ENCODE measurements at regions not wholly inside any gene's neighbourhood (a gene's known extent, or its start where the extent isn't known, plus 50 kb on each side); places are given as distances from the start of the nearest gene placed in this dataset.

DNA sequence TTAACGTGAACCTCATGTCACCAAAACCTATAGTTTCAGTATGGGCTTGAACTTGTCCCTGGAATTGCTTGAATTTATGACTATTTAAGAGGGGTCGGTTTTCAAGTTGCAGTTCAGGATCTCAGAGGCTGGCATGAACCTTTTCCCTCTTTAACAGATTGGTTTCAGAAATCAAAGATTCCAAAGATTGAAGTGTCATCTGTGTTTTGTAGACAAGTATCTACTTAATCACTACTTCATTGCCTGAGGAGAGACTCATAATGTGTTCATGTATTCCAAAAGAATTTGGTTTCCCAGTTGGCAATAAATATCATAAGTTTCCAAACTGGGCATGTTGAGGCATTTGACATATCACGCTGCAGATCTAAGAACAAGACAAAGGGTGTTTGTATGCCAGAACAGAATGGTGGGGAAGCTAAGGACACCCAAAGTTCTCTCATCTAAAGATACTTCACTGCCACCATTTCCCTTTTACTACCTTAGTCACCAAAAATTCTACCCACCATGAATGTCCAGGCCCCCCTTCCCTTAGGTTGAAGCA is 199.5 kb downstream of the NUAK1 start:
- DNase-seq, result no peak

DNA sequence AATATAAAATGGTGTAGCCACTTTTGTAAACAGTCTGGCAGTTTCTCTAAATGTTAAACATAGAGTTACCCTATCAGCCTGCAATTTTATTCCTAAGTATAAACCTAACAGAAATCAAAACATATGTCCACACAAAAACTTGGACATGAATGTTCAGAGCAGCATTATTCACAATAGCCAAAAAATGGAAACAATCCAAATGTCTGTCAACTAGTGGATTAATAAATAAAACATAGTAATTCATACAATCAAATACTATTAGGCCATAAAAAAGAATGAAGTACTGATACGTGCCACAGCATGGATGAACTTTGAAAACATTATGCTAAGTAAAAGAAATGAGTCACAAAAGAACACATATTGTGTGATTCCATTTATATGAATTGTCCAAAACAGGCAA is 196.5 kb downstream of the NUAK1 start:
- DNase-seq, result no peak

DNA sequence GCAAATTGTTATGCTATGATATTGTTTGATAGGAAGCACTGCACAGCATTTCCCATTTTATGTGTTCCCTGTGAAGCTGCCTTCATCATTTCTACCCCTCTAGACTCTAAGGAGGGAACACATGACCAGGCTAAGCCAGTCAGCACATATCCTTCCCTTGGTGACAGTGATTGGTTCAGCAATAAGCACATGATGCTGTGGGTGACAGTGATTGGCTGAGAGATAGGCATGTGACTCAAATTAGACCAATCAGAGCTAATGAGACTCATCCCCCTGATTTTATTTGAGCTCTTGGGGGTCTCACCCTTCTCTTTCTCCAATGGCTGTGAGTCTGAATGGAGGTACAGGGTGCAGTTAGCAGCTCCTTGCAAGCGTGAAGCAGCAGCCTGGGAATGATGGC is 195.2 kb downstream of the NUAK1 start:
- no peak for DNase-seq

DNA sequence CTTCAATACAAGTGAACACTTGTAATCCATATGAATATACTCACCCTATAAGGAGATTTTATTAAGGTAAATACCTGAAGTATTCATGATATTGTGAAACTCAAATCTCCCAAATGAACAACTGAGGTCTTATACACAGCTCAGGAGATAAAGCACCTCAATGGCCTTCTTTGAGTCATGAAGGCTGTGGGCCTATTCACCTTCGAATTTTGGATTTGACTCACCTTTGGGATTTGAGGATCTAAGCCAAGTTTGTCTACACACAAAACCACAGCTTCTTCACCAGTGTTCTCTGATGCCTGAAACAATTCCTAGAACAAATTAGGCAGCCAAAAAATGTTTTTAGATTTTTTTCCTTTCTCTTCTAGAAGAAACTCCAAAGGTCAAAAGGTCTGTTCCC is 194.1 kb downstream of the NUAK1 start:
- no peak for DNase-seq

DNA sequence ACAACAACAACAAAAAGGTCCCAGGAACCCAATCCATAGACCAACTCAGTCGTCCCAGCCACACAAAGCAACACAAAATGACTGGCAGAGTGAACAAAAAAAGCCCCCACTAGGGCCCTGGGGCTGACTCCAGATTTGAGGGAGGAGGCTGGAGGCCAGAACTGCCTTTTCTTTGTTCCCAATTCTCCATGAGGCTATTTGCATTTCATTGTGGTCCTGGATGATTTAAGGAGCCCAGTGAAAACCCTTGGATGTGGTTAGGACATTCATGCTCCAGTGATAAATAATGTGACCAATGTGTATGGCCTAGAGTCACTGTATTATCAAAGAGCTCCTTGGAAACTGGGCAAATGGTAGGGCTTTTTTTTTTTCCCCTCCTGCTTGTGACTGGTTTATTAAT is 192.9 kb downstream of the NUAK1 start:
- no peak for DNase-seq

DNA sequence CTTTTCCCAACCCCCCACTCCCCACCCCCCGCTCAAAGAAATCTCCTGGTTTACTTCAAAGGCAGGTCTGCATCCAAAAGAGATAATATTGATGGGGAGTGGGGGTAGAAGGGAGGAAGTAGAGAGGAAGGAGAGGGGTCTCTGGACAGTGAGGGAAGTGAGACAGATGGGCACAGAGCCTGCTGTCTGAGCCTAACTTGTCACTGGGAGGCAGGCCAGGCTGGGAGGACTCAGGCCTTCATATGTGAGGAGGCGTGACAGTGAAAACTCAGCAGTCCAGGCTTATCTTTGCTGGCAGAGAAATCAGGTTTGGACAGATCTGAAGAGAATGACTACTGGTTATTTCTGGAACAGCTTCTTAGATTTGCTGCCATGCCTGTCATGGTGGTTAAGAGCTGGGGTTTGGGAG is 192.3 kb downstream of the NUAK1 start:
- DNase-seq, result no peak

DNA sequence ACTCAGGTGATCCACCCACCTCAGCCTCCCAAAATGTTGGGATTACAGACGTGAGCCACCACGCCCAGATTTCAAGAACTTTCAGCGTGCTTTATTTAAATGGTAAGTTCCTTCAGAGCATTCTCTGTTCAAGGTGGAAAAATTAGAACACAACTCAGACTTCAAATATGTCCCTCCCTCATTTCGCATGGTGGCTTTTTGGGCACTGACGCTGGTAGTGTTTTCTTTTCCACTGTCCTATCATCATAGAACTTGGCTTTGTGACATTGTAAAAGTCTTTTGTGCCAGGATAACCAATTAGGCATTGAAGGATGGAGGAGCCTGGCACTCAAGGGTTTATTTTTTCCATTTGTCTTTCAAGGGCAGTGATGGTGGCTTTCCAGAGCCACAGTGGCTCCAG is 190.8 kb downstream of the NUAK1 start:
- no peak for DNase-seq

DNA sequence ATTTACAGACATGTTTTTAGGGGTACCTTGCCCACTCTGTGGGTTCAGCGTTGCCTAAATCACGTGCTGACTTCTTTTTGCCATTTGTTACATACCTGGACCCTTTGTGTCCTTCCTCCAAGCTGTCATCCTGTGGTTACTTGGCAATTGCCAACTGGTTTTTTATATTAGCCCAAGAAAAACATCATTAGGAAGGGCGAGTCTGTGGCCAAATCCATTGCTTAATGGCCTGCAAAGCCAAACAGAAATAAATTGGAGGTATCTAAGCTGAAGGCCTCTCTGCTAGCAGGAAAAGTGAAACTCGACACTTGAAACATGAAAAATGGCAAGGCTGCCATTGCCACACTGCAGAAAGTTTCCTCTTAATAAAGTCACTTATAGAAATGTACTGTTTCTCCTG is 190.4 kb downstream of the NUAK1 start:
- no peak for DNase-seq

DNA sequence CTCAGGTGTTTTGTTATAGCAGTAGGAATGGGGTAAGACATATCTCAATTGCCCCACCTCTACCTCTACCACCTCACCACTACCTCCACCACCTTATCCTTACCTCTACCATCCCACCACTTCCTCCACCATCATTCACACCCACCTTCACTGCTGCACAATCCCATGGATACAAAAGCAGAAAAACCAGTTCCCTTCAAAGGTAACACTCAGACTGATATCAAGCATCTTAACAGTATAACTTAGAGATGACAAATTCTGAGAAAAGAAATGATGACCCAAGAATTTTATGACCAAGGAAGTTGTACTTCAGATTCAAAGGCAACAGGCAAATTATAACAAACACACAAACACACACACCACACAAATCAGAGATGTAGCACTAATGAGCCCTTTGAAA is 189.4 kb downstream of the NUAK1 start:
- no peak for DNase-seq

DNA sequence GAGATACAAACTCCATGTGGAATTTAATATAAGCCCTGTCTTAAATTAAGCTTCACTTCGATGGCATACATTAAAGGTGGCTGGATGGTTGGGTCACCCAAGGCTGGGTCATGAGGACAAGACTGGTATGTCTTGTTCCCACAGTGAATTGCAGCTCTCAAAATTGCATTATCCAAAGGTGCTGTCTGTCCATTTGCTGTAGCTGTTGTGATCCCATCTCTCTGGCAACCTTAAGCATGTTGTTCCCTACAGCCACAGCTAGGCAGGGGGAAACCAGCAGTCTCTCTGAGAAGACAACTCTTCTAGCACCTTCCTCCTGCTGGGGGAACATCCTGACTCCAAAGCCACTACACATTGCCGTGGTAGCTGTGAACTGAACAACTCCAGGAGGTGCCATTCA is 187.0 kb downstream of the NUAK1 start:
- DNase-seq, result no peak

DNA sequence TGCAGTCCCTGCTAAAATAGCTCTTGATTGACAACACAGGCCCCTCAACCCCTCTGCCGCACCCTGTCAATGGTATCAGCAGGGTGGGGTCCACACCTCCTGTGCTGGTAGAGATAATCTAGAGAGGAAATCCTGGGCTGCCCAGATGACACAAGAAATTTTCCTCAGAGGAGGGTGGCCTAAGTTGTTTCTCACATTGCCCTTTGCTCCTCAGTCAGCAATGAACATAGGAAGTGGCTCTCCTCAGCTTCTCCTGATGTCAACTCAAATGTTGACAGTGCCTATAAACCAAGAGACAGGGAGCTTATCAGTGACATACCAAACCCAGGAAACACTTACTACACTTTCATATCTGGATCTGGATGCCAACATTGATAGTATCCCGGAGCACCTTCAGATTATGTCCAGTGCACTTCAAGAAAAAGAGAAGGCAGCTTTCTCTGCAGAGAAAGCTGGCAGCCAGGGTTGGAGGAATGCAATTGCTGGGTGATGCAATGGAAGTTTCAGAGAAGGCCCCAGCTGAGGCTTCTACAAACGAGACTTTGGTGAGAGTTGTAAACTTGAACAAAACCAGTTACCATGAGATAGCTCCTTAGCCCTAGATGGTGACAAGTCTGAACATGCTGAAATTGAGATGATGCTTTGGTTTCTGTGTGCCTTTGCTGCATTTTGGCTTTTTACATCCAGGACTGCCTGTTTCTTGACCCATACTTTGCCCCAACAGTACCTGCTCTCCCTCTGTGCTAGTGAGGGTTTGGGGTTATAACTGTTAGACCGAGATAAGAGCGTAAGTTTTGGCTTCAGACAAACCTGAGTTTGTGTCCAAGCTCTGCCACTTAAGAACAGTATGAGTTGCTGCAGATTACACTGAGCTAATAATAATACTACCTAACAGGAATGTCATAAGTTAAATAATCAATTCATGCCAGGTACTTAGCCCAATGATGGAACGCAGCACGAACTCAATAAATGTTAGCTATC is 183.5 kb downstream of the NUAK1 start:
- DNase-seq, result no peak

DNA sequence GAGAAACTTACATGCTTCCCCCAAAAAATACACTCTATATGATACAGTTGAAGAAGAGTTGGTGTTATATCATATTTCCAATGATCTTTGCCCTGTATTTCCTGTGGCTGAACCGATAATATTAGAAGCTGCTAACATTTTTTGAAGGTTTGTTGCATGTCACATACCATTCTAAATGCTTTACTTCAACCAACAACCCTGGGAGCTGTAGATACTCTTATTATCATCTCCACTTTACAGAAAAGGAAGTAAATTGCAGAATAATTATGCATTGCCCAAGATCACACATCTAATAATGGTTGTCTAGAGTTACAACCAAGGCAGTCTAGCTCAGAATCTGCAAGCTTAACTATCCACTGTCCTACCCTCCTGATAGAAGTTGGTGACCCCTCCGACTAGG is 182.8 kb downstream of the NUAK1 start:
- no peak for DNase-seq

DNA sequence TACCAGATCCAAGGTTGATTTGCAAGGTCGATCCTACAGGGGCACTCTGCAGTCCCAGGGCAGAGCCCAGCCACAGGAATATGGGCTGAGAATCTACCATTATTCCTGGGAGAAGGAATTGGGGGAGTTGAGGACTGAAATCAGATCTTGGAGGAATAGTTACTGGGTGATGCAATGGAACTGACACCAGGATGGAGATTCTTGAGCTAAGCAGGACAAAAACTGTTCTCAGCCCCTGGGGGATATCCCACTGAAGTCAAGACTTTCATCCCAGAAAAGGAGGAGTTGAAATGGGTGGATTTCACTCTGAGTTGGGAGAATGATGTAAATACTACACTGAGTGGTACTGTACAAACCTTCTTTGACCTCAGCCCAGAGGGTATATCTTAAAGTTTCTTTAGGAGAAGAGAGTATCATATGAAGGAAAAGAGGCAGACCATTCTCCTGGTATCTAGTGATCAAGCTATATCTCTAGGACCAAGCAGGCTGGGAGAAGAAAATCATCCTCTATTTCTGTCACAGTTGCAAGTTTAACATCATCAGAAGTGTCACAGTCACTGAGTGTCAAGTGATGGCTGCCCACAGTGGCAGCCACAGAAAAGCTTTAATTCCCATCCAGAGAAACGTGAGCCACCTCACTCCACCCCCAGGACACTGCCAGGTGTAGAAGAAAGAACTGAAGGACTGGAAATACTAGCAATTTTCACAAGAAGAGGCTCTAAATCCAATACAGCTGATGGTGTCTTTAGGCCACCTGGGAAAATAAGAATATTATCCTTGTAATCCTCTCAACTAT is 181.9 kb downstream of the NUAK1 start:
- no peak for DNase-seq

DNA sequence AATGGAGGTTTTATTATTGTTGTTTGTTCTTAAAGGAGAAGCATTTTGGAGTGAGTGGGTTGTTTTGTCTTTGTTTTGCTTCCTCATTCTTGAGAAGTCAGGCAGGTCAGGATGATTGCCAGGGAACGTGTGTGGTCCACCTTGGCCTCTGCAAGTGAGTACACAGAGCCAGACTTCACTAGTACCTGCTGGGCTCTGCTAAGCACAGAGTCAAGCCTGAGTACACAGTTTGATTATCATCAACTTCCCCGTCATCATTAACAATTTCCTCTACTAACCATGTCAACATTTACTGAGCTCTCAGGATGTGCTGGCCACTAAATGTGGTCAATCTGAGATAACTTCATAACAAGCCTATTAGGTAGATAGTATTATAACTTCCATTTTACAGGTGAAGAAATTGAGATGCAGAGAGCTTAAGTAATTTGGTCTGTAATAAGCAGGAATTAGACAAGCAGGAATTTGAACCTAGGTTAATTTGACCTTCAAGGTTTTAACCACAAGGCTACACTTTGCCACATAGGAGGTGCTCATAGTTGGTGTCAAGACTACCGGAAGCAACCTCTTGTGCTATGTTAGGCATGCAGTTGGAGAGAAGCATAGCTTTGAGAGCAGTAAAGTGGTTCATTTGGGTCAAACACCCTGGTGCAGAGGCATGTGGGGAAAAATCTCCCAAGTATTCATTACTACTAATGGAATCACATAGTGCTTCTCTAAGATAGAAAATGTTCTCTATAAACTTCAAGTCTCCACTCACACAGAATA is 178.3 kb downstream of the NUAK1 start:
- no peak for DNase-seq

DNA sequence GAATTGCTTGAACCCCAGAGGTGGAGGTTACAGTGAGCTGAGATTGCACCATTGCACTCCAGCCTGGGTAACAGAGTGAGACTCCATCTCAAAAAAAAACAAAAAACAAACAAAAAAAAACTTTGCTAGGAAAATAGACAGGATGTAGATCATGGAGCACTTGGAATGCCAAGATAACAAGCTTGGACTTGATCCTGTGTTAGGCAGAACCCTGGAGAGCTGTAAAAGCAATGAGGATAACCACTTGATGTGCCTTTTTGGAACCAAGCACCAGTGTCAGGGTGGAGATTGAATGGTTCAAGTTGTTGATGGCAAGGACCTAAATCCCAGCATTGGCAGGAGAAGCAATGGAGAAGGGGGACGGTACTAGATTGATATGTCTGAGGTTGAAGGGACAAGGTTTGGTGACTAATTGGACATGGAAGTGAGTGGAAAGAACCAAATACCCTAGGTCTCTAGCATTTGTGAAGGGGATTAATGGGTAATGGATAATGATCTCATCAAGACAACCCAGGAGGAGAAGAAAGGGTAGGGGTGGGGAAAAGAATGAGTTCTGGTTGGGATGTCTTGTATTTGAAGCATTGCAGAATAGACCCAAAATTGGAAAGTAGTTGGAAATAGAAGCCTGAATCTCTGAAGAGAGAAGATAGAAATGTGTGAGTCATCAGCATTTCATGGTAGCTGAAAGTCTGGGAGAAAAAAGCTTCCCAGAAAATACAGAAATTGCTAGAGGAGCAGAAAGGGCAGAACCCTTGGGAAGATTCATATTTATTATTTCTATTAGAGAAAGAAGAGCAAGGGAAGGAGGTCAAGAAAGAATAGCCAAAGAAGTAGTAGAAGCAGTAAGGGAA is 176.7 kb downstream of the NUAK1 start:
- DNase-seq, result no peak

DNA sequence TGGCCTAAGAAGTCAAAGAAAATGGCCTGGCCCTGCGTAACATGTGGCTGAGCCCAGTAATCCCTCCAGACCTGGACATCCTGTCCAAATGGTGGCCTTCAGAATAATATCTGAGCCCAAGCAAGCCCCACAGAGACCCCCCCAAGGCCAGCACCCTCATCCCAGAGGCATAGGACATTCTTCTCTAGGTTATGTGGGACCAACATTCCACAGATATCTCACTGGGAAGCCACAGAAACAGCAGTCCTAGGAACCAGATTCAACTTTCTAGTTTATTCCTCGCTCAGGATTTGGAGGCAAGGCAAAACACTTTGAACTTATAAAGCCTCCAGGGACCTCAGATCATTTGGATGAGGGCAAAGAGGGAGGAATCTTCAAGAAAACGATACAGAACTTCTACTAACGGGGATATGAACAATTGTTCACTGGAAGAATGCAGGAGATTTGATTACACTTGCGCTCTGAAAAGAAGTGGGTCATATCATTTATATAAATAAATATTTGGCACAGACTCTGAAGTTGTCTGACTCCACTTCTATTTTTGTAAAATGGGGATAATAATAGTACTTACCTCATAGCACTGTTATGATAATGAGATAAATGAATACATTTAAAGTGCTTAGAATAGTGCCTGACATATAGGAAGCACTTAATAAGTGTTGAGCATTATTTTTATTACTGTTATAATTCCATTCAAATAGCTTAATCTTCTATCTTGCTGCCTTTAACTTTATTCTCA is 171.5 kb downstream of the NUAK1 start:
- no peak for DNase-seq

DNA sequence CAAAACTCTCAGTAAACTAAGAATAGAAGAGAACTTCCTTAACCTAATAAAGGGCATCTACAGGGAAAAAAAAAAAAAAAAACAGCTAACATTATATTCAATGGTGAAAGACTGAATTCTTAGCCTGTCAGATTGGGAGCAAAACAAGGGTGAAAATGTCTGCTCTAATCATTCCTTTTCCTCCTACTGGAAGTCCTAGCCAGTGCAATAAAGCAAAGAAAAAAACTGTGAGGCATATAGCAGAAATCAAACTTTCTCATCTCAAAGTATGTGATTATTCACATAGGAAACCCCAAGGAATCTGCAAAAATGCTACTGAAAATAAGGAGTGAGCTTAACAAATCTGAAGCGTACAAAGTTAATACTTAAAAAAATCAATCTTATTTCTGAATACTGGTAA is 170.7 kb downstream of the NUAK1 start:
- DNase-seq, result no peak

DNA sequence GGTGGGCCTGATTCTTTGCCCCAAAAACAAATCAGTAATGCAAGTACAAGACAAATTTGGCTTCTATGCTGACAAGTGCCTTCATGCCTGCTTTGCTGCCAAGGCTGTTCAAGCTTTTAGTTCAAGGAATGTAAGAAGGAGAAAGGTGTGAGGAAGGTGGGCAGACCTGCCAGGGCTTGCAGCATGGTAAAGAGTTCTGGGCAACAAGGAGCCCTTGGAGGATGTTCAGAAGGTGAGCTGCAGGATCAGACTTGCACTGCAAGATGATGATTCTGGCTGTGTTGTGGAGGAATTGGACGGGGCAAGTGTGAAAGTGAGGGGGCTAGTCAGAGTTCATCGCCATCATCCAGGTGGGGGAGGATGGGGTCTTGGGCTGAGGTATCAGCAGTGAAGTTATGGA is 167.9 kb downstream of the NUAK1 start:
- DNase-seq, result no peak

DNA sequence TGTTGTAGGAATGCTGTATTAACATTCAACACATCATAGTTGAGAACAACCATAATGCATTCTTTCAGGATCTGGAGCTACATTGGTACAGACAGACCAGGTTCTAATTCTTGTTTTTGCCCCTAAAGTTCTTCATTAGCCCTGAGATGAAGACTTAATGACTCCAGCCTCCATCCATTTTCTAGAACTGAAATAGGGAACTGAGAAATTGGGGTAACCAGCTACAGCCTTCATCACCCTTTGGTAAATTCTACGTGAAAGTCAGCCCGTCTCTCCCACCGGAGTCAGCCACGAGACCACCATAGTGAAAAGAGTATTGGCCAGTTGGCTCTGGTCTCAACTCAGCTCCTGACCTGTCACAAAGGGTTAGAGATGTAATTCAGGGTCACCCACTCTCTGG is 164.0 kb downstream of the NUAK1 start:
- DNase-seq, result no peak

DNA sequence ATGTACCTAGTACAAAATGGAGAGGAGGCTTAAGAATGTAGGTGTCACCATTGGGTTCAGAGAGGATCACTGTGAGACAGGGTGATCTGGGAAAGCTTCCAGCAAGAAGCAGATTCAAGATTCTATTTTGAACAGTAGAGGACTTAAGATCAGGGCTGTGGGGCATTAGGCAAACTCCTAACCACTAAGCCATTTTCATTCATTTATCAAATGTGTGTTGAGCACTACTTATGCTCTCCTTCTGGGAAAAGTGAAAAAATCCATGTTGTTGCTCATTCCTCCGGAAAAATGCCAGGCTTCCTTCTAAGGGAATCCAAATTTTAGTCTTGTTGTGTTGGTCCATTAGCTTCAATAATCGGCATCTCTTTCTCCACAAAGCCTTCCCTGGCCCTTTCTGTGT is 163.4 kb downstream of the NUAK1 start:
- no peak for DNase-seq

DNA sequence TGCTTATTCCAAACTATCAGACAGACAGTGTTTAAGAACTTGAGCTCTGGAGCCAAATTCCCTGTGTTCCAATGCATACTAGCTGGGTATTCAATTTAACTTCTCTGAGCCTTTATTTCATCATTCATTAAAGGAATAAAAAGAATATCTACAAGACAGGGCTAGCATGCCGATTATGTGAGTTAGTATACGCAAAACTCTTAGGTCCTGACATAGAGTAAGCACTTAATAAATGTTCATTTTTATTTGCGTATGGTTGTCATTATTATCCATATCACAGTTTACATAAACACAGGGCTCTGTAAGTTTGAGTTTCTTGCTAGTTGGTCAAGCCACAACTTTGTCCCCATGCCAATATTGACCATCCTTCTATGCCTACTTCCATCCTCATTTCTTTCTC is 161.5 kb downstream of the NUAK1 start:
- no peak for DNase-seq
